SW 1271 (cell line): ENCODE measurements at regions not wholly inside any gene's neighbourhood (a gene's known extent, or its start where the extent isn't known, plus 50 kb on each side); places are given as distances from the start of the nearest gene placed in this dataset.

Experiments
- DNase-seq, 2 experiments: peaks; one replicate each; lab custom pipeline; 2025; lab: John Stamatoyannopoulos, UW

- DNase-seq, result no peak
Observed at GRCh38 chr20:6231556-6231955, 108.7 kb upstream of the FERMT1 start.

GRCh38 chr20:6228302-6228843, 105.5 kb upstream of the FERMT1 start:
- DNase-seq, result no peak

GRCh38 chr20:6213311-6213710, 90.5 kb upstream of the FERMT1 start:
- DNase-seq, result no peak

GRCh38 chr20:6212903-6213302, 90.1 kb upstream of the FERMT1 start:
- DNase-seq, result no peak

- no peak for DNase-seq
Observed at GRCh38 chr20:6209093-6209492, 86.3 kb upstream of the FERMT1 start.

GRCh38 chr20:6200092-6200491, 77.3 kb upstream of the FERMT1 start:
- no peak for DNase-seq

- peak in 1 of 2 experiments; percentile 10 for DNase-seq
Observed at GRCh38 chr20:6185268-6185667, 62.4 kb upstream of the FERMT1 start.

- no peak for DNase-seq
Observed at GRCh38 chr20:6184086-6184485, 61.3 kb upstream of the FERMT1 start.

GRCh38 chr20:6180531-6180930, 57.7 kb upstream of the FERMT1 start:
- DNase-seq, result no peak

- peak in 1 of 2 experiments; percentile 30 for DNase-seq
Observed at GRCh38 chr20:6178537-6178936, 55.7 kb upstream of the FERMT1 start.

- DNase-seq, result no peak
Observed at GRCh38 chr20:6173481-6173880, 50.7 kb upstream of the FERMT1 start.
